ENCODE measurements at regions not wholly inside any gene's neighbourhood (a gene's known extent, or its start where the extent isn't known, plus 50 kb on each side); places are given as distances from the start of the nearest gene placed in this dataset.

DNA sequence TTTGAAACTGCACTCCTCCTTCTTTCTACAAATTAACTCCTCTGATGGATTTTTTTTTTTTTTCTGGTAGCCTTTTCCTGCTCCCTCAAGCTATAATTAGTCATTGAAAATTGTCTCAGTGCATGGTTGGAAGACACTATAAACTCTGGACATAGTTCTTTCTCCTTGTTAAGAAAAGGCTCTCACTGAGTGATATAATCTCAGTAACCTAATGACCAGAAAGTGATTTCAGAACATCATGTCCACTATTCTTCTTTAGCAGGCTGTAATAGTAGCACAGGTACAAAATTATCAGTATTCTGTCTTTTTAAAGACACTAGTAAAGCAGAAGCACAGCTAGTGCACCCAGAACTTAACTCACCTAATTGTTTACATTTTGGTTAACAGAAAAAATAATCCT, 752.6 kb upstream of the PHF14 start:
- no peak for TF ChIP-seq ZNF404 (tag by site-specific recombination; IDR thresholded peaks at IDR 0.05)
- TF ChIP-seq, protein P1, sequence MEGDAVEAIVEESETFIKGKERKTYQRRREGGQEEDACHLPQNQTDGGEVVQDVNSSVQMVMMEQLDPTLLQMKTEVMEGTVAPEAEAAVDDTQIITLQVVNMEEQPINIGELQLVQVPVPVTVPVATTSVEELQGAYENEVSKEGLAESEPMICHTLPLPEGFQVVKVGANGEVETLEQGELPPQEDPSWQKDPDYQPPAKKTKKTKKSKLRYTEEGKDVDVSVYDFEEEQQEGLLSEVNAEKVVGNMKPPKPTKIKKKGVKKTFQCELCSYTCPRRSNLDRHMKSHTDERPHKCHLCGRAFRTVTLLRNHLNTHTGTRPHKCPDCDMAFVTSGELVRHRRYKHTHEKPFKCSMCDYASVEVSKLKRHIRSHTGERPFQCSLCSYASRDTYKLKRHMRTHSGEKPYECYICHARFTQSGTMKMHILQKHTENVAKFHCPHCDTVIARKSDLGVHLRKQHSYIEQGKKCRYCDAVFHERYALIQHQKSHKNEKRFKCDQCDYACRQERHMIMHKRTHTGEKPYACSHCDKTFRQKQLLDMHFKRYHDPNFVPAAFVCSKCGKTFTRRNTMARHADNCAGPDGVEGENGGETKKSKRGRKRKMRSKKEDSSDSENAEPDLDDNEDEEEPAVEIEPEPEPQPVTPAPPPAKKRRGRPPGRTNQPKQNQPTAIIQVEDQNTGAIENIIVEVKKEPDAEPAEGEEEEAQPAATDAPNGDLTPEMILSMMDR (tag by site-specific recombination; IDR thresholded peaks at IDR 0.05): no peak
- TF ChIP-seq ZBTB17 (tag by site-specific recombination; IDR thresholded peaks at IDR 0.05): no peak
- TF ChIP-seq, protein P2, sequence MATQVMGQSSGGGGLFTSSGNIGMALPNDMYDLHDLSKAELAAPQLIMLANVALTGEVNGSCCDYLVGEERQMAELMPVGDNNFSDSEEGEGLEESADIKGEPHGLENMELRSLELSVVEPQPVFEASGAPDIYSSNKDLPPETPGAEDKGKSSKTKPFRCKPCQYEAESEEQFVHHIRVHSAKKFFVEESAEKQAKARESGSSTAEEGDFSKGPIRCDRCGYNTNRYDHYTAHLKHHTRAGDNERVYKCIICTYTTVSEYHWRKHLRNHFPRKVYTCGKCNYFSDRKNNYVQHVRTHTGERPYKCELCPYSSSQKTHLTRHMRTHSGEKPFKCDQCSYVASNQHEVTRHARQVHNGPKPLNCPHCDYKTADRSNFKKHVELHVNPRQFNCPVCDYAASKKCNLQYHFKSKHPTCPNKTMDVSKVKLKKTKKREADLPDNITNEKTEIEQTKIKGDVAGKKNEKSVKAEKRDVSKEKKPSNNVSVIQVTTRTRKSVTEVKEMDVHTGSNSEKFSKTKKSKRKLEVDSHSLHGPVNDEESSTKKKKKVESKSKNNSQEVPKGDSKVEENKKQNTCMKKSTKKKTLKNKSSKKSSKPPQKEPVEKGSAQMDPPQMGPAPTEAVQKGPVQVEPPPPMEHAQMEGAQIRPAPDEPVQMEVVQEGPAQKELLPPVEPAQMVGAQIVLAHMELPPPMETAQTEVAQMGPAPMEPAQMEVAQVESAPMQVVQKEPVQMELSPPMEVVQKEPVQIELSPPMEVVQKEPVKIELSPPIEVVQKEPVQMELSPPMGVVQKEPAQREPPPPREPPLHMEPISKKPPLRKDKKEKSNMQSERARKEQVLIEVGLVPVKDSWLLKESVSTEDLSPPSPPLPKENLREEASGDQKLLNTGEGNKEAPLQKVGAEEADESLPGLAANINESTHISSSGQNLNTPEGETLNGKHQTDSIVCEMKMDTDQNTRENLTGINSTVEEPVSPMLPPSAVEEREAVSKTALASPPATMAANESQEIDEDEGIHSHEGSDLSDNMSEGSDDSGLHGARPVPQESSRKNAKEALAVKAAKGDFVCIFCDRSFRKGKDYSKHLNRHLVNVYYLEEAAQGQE (tag by site-specific recombination; IDR thresholded peaks at IDR 0.05): no peak
- no peak for TF ChIP-seq ZBTB1 (tag by site-specific recombination; IDR thresholded peaks at IDR 0.05)

Measured in HEK293 (cell line).